Fibroblast of pulmonary artery (primary cell): ENCODE measurements at regions not wholly inside any gene's neighbourhood (a gene's known extent, or its start where the extent isn't known, plus 50 kb on each side); places are given as distances from the start of the nearest gene placed in this dataset.

Experiments used
- DNase-seq: peaks from one replicate; pipeline ENCODE4 v3.0.0-alpha.2; 2010; ENCODE audit warnings: low read depth
- H3K4me3 ChIP-seq: replicated peaks from 2 replicates; pipeline ENCODE4 v1.5.1; 2011; ENCODE audit warnings: low read depth, mild to moderate bottlenecking, control low read depth, low read length, moderate library complexity
- TF ChIP-seq, protein P1 (sequence below): IDR thresholded peaks from 2 replicates; pipeline ENCODE4 v1.5.1; 2011; ENCODE audit warnings: mild to moderate bottlenecking, control low read depth, low read length, inconsistent platforms; ENCODE audit errors: missing control alignments

DNA sequence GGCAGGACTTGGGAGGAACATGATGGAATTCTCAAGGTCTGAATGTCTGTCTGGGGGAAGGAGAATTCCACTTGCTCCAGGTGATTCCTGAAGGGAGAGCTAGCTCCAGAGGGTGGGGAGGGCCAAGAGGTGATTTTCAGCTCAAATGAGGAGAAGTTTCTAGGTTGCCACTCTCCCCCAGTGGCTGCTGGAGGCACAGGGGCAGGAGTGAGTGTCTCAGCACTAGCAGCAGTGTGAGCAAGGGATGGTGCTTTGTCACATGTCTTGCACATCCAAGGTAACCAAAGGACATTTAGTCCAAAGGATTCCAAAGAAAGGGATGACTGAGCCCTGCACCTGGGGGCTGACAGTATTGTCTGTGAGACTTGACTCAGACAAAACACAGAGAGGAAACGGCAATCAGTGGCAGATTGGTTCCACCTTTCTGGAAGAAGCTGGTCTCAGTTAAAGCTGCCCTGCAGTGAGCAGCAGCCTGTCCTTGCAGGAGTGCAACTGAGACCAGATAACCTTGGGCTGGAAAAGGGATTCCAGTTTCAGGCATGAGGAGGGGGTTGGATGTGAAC lies 51.2 kb upstream of the PCBD1 start:
- TF ChIP-seq, protein P1, sequence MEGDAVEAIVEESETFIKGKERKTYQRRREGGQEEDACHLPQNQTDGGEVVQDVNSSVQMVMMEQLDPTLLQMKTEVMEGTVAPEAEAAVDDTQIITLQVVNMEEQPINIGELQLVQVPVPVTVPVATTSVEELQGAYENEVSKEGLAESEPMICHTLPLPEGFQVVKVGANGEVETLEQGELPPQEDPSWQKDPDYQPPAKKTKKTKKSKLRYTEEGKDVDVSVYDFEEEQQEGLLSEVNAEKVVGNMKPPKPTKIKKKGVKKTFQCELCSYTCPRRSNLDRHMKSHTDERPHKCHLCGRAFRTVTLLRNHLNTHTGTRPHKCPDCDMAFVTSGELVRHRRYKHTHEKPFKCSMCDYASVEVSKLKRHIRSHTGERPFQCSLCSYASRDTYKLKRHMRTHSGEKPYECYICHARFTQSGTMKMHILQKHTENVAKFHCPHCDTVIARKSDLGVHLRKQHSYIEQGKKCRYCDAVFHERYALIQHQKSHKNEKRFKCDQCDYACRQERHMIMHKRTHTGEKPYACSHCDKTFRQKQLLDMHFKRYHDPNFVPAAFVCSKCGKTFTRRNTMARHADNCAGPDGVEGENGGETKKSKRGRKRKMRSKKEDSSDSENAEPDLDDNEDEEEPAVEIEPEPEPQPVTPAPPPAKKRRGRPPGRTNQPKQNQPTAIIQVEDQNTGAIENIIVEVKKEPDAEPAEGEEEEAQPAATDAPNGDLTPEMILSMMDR: no peak
- H3K4me3 ChIP-seq: no peak overlapping the region
- no peak for DNase-seq

DNA sequence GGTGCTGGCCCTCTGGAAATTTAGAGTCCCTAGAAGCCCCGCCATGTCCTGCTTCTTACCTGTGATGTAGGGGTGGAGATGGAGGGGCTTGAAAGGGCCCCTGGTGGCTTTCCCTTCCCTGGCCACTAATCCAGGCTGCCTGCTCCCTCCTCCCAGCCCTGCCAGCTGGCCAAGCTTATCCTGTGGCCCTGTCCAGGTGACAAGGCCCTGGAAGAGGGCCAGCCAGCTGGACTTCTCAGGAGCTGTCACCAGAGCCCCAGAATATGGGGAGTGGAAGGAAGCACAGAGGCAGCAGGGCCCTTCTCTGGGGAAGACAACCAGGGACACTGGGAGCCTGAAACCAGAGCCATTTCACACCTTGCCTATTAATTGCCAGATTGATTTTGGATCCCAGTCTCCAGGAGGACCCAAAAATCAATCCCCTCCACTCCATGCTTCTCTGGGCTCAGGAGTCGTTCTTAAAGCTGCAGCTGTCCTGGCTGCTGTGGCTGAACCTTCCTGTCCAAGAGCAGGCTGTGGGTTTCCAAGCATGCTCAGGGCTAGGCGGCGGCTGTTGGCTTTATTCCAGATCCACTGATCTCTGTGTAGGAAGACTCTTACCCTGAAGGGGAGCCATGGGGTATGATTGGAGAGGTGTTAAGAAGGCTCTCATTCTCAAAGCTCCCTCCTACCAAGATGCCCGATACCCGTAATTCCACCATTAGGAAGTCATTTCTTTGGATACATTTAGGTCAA lies 52.6 kb upstream of the PCBD1 start:
- TF ChIP-seq, protein P1: no peak
- DNase-seq: peak; percentile 12
- no peak overlapping the region for H3K4me3 ChIP-seq

DNA sequence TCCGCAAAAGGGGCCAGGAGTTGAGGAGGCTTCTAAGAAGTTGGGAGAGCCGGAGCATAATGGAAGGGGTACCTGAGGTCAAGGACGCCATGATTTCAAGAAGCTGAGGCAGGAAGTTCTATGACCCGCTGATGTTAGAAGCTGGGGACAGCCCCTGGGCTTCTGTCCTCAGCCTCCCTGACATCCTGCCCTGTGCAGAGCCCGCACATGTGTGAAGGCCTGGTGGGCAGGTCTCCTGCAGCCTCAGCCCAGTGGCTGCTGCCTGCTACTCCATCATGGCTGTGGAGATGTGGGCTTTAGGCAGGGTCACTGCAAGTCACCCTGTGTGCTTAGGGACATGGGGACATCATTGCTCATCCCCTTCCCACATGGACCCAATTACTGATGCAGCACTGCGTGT lies 53.8 kb upstream of the PCBD1 start:
- no peak overlapping the region for H3K4me3 ChIP-seq
- DNase-seq: no peak
- TF ChIP-seq, protein P1: no peak

DNA sequence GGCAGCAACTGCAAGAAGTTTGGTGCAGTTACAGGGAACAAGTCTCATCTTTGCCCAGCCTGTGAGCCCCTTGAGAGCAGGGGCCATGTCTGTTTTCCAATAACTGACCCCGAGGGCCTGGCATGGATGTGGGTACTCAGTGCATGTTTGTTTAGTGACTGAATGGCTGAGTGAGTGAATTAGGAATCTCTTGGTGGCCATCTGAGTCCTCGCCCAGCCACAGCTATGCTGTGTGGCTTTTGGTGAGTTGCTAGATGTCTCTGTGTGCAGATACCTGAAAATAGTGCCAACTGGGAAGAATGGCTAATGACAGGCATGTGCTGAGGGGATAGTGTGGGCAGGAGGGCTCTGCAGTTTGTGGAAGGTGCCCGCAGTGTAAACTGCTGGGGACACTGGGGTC lies 54.4 kb upstream of the PCBD1 start:
- TF ChIP-seq, protein P1: no peak
- DNase-seq: no peak
- no peak overlapping the region for H3K4me3 ChIP-seq

DNA sequence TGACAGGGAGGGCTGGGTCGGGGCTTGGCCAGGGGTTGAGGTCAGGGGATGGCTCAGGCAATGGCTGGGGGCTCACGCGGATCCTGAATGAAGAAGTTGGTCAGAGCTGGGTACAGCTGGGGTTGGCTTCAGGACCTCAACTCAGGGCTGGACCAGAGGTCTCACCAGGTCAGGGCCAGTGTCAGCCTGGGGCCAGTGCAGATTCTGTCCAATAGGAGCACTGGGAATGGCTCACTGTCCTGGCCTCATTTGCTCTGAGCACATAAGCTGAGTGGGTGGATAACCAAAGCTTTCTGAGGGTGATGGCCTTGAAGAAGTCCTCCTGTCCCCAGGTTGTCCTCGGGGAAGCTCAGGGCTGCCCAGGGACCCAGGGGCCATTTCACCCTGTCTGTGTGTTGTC lies 54.9 kb upstream of the PCBD1 start:
- TF ChIP-seq, protein P1: no peak
- H3K4me3 ChIP-seq: no peak overlapping the region
- no peak for DNase-seq

DNA sequence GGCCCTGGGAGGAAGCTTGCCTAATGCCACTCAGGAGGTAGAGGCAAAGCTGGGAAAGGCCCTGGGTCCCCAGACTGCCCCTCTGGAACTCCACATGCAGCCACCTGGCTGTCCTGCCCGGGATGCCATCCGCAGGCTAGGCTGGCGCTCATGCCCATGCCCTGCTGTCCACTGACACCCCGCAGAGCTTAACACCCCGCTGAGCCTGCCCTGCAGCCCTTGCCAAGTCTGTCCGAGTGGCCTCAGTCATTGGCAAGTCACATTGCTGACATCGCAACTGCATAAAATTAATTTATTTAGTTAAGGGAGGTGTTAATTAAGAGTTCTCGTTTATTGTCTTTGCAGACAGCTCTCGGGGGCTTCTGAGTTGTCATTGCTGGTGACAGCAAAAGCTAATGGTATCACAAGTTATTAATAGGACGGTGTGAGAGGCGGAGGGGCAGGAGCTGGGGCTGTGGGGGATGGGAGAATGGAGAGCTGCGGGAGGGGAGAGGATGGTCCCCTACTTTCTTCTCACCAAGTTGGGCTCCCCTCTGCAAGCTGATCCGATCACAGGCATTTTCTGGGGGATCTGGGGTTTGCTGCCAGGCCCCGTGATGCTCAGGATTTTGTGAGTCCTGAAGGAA lies 55.6 kb upstream of the PCBD1 start:
- H3K4me3 ChIP-seq: no peak overlapping the region
- TF ChIP-seq, protein P1: no peak
- no peak for DNase-seq
